ENCODE measurements at regions not wholly inside any gene's neighbourhood (a gene's known extent, or its start where the extent isn't known, plus 50 kb on each side); places are given as distances from the start of the nearest gene placed in this dataset.
"Not testable (repeated sequence)": the region's sequence is repeated elsewhere in the genome, so short reads cannot be mapped to it uniquely, and the experiment has no call there.

DNA sequence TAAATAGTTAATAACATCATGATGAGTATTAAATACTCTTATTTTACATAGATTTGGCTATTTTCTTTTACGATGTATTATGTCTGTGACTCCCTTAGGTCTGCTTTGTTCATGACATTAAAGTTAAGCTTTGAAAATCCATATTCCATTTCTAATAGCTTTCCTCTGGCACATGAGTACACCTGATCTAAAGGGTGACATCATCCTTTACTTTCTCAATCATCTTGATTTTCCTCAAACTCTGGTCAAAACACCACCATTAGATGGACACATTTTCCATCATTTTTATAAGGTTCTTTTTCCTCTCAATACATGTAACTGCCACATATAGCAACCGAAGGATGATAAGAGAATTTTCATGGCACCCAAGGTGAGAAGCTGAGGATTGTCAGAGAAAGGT, 54.3 kb upstream of the BDP1 start:
- TF ChIP-seq RCOR1 (IDR thresholded peaks at IDR 0.05; ENCODE audit: insufficient replicate concordance, low read length); MXI1 (IDR thresholded peaks at IDR 0.05; ENCODE audit: borderline replicate concordance, low read depth, low read length); POLR2A (IDR thresholded peaks at IDR 0.05; ENCODE audit: low read depth, low read length); RAD21 (IDR thresholded peaks at IDR 0.05; ENCODE audit: low read length); BHLHE40 (IDR thresholded peaks at IDR 0.05; ENCODE audit: low read depth, low read length); MAZ (IDR thresholded peaks at IDR 0.05; ENCODE audit: borderline replicate concordance, low read depth, low read length); MAFK (IDR thresholded peaks at IDR 0.05; ENCODE audit: low read depth, low read length): not testable (repeated sequence)
- TF ChIP-seq, protein P1, sequence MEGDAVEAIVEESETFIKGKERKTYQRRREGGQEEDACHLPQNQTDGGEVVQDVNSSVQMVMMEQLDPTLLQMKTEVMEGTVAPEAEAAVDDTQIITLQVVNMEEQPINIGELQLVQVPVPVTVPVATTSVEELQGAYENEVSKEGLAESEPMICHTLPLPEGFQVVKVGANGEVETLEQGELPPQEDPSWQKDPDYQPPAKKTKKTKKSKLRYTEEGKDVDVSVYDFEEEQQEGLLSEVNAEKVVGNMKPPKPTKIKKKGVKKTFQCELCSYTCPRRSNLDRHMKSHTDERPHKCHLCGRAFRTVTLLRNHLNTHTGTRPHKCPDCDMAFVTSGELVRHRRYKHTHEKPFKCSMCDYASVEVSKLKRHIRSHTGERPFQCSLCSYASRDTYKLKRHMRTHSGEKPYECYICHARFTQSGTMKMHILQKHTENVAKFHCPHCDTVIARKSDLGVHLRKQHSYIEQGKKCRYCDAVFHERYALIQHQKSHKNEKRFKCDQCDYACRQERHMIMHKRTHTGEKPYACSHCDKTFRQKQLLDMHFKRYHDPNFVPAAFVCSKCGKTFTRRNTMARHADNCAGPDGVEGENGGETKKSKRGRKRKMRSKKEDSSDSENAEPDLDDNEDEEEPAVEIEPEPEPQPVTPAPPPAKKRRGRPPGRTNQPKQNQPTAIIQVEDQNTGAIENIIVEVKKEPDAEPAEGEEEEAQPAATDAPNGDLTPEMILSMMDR (conservative IDR thresholded peaks at IDR 0.05; ENCODE audit: low read depth, low read length): not testable (repeated sequence)
- TF ChIP-seq, protein P2, sequence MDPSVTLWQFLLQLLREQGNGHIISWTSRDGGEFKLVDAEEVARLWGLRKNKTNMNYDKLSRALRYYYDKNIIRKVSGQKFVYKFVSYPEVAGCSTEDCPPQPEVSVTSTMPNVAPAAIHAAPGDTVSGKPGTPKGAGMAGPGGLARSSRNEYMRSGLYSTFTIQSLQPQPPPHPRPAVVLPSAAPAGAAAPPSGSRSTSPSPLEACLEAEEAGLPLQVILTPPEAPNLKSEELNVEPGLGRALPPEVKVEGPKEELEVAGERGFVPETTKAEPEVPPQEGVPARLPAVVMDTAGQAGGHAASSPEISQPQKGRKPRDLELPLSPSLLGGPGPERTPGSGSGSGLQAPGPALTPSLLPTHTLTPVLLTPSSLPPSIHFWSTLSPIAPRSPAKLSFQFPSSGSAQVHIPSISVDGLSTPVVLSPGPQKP (IDR thresholded peaks at IDR 0.05; ENCODE audit: borderline replicate concordance, low read depth, low read length): not testable (repeated sequence)
